GM19023 (cell line): ENCODE measurements at regions not wholly inside any gene's neighbourhood (a gene's known extent, or its start where the extent isn't known, plus 50 kb on each side); places are given as distances from the start of the nearest gene placed in this dataset.
"Not testable (repeated sequence)": the region's sequence is repeated elsewhere in the genome, so short reads cannot be mapped to it uniquely, and the experiment has no call there.

Source experiments
- ATAC-seq: cut with Tn5 transposase; IDR thresholded peaks from one replicate; pipeline ENCODE4 v1.9.1; 2021; ENCODE audit warnings: mild to moderate bottlenecking, moderate library complexity; ENCODE audit not compliant: unreplicated experiment

DNA sequence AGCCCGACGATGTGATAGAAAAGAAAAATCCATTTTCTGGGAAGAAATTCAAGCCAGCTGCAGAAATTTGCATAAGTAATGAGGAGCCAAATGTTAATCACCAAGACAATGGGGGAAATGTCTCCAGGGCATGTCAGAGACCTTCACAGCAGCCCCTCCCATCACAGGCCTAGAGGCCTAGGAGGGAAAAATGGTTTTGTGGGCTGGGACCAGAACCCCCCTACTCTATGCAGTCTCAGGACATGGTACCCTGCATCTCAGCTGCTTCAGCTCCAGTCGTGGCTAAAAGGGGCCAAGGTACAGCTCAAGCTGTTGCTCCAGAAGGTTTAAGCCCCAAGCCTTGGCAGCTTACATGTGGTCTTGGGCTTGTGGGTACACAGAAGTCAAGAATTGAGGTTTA, 155.5 kb upstream of the FOXQ1 start:
- not testable (repeated sequence) for ATAC-seq

DNA sequence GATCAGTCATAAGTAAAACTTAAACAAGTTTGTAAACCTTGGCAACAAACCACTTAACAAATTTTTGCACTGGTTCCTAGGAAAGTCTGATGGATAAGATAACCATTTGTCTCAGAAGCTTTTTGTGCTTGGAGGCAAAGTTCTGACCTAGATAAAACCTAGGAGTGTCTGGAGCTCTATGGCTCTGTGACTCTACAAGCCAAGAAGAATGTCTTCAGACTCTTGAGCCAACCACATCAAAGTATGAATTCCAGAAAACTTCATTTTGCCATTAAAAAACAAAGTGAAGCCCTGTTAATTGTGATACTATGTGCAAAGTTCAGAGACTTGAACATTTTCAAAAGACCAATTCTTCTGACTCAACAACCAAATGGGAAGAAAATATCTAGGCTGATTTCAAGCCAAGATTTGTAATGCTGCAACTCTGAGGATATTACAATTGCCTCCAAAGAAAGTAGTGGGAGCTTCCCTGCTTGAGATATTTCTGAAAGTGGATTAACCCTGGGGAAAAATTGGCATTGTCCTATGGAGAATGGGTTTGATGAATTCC, 158.1 kb upstream of the FOXQ1 start:
- ATAC-seq = no peak

DNA sequence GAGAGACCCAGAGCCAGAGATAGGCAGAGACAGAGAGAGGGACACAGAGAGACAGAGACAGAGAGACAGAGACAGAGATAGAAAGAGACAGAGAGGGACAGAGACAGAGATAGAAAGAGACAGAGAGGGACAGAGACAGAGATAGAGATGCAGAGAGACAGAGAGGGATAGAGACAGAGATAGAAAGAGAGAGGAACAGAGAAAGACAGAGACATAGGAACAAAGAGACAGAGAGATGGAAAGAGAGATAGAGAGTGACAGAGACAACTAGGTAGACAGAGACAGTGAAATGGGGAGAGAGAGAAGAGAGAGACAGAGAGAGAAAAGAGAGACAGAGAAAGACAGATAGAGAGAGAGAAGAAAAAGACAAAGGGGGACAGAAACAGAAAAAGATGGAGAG, 165.4 kb upstream of the FOXQ1 start:
- no peak for ATAC-seq

DNA sequence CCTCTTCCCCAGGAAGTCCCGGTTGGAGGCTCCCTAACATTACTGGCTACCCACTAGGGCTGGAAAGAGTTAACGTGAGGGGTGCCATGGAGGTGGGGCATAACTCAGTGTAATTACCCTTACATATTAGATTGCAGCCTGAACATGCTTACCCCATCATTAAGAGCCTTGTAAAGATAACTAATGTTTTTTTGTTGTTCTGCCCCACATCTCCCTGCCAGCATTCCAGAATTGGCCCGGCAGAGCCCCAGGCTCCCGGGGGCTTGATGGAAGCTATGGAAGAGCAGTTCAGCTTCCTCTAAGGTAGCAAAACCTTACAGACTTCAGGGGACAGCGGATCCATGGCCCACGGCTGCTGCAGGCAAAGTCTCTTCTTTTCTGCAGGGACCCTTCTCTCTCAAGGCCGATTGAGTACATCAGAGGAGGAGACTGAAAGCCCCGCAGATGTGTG, 166.1 kb upstream of the FOXQ1 start:
- no peak for ATAC-seq

DNA sequence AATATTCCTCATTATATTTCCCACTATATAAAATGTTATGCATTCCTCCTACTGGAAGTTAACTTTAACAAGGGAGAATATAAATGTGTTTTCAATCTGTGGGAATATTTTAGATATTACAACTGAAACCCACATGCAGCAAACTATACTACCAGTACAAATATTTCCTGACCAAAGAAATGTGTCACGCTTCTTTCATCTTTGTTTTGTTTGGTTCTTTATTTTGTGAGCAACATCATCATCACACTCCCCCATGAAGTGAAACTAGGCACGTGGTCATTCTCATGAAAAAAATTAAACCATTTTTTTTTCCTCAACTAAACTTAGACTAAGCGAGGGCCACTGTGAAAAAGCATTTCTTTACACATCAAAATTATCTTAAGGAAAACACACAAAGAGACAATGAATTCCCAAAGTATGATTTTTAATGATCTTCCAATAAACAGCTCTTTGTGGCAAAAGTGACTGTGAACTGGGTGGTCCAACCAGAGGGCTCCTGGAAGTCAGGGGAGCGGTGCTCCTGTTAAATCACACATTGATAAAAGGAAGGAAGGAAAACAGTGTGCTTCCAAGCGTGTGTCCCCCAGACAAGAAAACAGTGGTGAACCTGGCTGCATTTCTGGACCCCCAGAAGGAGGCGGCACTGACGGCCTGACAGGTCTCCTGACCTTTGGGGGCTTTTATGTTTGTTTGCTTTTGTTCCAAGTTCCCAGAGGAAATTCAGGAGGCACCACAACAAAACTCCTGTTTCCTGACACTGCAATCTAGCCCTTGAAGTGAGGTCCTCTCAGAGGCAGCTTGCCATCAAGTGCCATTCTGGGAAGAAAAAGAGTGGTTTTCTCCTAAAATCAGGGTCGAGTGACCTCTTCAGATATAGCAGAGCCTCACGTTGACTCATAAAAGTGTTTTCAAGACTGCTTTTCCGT, 166.8 kb upstream of the FOXQ1 start:
- ATAC-seq = no peak

DNA sequence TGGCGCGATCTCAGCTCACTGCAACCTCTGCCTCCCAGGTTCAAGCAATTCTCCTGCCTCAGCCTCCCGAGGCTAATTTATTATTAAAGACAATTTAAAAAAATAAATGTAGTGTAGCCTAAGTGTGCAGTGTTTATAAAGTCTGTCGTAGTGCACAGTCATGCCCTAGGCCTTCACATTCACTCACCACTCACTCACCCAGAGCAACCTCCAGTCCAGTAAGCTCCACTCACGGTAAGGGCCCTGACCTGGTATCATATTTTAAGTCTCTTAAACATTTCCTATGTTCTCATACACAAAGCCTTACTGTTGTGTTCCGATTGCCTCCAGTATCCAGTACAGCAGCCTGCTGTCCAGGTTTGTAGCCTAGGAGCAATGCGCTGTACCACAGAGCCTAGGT, 168.2 kb upstream of the FOXQ1 start:
- no peak for ATAC-seq

DNA sequence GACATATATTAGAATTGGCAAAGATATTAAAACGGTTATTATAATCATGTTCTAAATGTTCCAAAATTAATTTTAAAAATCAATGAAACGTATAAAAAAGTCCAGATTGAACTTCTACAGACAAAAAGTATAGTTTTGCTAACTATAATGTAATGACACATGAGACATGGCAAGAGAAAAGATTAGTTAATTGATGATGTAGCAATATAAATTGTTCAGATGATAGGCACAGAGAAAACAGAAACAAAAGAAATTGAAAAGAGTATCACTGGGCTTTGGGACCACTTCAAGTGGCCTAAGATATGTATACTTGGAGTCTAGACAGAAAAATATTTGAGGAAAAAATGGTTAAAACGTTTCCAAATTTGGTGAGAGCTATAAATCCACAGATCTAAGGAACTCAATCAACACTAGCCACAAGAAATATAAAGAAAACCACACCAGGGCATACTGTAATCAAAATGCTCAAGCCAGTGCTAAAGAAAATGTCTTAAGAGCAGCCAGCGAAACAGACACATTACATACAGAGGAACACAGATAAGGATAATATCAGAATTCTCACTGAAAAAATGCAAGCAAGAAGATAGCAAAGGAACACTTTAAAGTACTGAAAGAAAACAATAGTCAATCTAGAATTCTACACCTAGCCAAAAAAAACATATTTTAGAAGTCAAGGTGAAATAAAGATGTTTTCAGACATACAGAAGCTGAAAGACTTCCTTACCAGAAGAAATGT, 172.6 kb upstream of the FOXQ1 start:
- ATAC-seq = no peak

DNA sequence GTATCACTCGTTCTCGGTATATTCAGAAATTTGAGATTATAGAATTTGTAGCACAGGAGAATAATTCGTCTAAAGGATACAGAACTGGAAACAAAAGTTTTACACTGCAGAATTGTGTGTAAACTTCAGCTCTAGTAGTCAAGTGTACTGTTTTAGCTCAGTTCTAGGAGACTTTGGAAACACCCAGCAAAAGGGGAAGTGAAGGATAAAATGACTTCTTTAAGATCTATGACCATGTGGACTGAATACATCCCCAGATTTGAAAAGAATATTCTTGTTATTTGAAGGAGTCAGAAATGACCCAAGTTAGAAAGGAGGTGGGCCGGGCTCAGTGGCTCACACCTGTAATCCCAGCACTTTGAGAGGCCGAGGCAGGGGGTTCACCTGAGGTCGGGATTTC, 174.0 kb upstream of the FOXQ1 start:
- ATAC-seq = no peak

DNA sequence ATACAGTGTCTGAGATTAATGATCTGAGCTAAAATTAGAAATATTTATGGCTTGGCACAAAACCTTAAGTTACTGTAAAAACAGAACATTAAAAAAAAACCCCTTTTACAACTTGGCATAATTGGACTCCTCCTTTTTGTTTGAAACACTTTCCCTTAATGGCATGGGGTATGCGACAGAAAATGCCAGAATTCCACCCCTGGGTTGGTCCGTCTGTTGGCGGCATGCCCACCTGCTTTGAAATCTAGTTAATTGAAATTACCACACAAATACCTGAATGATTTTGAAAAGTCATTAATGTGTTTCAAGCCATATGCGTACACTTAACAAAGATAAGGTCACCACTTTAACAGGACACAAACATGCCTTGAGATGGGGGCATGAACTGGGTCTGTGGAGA, 175.1 kb upstream of the FOXQ1 start:
- ATAC-seq = no peak

DNA sequence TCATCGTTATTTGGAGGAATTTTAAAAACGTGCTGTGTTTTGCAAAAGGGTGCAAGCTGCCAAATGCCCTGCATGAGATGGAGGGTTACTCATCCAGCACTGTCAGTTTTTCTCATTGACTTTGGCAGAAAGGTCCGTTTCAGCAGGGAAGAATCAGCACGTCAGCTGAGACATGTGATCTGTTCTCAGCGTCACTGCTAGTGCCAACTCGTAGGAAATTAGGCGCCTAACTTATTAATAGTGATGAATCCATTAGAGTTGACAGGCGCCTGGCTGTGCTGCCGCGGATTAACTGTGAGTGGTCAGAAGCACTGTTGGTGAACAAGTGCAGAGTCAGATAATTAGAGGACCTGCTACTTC, 175.5 kb upstream of the FOXQ1 start:
- no peak for ATAC-seq

DNA sequence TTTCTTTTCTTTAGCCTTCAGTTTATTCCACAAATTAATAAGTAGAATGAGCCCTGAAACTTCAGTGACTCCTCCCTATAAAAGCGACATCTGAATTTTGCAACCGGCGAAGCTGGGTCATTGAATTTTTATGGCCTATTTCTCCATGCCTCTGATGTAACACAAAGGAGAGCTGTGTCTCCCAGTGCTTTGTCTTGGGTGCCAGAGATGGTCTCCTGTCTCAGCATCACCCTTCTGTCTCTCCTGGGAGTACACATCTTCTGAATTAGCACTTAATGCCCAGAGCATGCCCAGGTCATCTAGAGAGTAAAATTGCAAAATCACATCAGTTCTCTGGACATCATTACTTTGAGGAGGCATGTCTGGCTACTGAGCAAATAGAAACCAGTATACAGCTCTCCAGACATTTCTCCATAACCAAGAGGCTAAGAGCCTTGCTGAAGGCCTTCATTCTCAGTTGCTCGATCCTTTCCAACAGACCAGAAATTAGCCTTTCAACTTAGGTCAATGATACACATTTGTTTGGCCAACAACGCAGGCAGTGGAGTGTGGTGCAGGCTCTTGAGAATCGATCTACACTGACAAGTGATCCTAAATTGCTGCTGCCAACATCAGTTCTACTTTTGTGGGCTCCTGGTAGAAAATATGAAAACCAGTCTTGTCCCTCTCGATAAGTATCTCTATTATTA, 176.0 kb upstream of the FOXQ1 start:
- no peak for ATAC-seq

DNA sequence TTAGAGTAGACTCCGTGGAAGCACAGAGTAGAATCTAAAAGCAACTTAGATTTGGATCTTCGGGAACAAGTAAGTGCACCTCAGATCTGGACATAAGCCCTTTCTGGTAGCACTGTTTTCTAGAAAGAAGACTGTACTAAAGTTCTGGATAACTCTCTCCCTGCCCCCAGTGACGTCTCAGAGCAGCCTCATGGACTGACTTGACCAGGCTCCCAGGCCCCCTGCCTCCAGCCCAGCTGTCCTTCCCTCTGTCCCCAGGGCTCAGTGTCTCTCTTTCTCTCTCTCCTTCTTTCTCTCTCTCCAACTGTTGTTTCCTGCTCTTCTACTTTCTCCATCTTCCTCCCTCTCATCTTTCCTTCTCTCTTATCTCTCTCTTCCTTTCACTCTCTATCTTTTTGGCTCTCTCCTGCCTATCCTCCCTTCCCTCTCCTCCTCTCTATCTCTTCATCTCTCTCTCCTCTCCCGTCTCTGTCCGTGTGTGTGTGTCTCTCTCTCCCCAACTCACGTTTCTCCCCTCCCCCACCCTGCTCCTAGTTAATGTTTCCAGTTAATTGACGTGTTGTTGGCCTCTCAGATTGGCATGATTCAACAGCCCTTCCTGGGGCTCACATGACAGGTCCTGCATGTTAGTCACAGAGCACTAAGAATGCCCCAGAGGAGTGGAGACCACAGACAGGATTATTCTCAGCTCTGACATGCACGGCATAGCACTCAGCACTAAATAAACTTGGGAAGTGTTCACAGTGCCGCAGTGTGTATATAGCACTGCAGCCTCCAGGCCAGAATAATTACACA, 180.4 kb upstream of the FOXQ1 start:
- ATAC-seq = no peak

DNA sequence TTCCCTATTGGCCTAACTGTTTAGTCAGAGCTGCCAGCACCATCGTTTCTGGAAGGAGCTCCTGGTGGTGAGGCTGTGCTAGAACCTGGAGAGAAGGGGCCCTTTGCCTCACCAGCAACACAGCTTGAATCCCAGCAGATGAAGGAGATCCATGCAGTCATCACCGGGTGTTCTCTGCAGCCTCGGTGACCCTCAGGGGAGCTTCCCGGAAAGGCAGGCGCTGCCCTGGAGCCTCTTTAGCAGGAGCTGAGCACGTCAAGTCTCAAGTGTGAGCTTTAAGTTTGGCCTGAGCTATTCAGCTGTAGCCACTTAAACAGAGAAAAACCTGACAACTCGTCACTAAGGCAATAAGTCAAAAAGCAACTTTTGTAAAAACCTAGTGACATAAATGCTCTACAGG, 181.2 kb upstream of the FOXQ1 start:
- ATAC-seq = no peak

DNA sequence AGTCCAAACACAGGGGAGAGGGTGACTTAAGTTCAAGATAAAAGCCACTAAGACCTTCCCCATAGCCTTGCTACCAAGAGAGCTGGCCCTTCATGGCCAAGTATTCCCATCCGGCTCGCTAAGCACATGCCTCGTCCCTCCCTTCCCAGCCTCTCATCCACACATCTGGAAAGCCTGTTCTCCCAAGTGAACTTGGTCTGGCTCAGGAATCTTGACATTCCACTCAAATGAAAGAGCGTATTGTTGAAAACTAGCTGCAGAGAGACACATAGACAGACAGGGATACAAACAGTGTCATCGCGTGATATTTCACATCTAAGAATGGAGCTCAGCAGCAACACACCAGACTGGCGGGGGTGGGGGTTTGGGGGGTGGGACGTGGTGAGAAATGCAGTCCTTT, 182.8 kb upstream of the FOXQ1 start:
- no peak for ATAC-seq

DNA sequence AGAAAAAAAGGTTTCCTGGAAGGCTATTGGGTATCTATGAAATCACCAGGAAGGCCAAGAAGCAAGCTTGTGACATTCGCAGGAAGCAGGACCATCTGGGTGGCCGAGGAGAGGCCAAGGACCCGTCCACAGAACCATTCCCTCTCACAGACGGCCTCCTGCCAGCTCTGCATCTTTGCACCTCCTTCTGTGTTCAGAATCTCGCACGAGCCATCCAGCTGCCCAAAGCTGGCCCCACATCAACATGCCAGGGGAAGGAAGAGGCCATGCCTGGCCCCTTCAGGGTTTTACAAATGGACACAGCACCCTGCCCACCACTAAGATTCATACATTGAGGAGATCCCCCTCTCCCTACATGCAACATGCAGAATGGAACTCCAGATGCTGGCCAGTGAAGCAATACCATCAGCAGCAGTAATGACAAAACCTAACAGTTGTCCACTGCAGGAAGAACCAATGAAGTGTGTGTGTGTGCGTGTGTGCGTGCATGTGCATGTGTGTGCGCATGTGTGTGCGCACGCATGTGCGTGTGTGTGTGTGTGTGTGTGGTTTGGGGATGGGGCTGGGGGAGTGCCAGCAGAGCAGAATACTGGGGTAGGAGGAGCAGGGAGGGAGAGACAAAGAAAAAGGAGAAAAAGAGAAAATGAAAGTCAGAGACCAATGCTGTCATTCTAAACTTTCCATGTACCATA, 184.2 kb upstream of the FOXQ1 start:
- no peak for ATAC-seq

DNA sequence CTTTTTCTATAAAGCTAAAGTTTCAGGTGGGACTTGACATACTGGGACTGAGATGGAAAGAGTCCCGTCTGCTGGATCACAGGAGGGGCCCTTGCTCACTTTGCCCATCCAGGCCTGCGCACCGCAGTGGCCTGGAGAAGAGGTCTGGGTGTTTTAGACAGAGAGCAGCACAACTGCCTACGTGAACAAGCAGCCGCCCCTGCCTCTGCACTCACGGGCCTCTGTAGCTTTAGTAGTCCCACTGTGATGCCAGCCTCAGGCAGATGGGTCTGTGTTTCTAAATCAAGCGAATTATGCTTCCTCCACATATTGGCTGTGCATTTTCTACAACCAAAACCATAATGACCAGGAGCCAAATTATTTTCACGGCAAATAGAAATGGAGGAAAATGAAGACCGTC, 184.8 kb upstream of the FOXQ1 start:
- no peak for ATAC-seq

DNA sequence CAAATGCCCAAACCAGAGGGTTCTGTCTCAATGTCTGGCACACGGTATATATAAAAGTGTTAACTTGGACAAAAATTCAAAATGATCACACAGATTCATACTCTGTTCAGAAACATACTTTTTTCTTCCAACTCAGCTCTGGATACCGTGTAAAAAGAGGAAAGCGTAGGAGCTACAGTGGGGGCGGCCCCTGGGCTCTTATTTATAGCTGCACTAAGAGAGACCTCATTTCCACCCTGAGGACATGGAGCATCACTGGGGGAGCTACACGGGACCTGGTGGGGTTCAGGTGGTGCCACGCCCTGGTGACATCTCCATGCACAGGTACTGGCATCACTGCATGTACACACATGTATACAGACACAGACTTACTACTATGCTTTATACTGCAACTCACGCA, 185.9 kb upstream of the FOXQ1 start:
- no peak for ATAC-seq

DNA sequence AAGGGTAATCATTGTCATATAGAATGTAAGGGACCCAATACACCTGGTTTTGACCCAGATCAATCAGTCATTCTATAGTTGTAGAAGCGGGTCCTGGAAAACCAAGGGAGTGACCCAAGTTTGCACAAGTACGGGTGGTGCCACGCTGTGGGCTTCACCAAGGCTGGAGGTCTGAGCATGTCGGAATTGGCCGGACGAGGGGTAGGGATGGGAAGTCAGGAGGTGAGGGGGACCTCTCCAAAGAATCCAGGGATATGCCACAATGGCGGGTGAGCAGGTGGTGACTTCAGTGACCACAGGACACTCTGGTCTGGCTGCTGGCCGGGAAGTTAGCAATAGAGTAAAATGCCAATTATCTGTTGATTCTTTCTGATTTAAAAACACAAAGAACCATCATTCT, 186.6 kb upstream of the FOXQ1 start:
- ATAC-seq = no peak

DNA sequence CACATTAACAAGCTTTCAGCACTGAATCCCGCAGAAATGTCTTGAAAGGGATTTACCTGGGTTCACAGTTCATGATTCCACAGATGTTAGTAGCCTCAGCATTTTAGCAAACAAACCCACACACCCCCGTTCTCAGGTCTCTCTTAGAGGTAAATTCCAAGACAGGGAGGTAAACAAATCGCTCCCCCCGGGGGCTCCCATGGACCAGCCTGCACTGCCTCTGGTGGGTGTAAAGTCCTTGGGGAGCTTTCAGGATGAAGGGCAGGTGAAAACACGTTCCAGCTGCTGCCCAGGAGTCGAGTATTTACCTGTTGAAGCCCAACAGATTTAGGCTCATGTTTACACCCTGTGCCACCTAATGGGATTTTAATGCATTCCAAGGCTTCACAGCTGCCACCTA, 187.0 kb upstream of the FOXQ1 start:
- ATAC-seq = no peak
